IMR-90 (cell line): ENCODE measurements at regions not wholly inside any gene's neighbourhood (a gene's known extent, or its start where the extent isn't known, plus 50 kb on each side); places are given as distances from the start of the nearest gene placed in this dataset.
A peak's percentile ranks its signal among the peaks of the same experiment; 100 is the strongest.

Source experiments
- CEBPB ChIP-seq: IDR thresholded peaks from 2 replicates; pipeline ENCODE4 v1.6.1; 2012; ENCODE audit warnings: low read depth, low read length, improper control_type of control experiment
- CHD1 ChIP-seq: IDR thresholded peaks from 2 replicates; pipeline ENCODE4 v1.6.1; 2012; ENCODE audit warnings: low read depth, low read length, improper control_type of control experiment
- CTCF ChIP-seq: conservative IDR thresholded peaks from 2 replicates; pipeline ENCODE4 v1.5.1; 2012; ENCODE audit warnings: mild to moderate bottlenecking, low read depth, low read length, improper control_type of control experiment
- MAFK ChIP-seq: IDR thresholded peaks from 2 replicates; pipeline ENCODE4 v1.6.1; 2012; ENCODE audit warnings: low read depth, low read length, improper control_type of control experiment
- MAZ ChIP-seq: IDR thresholded peaks from 2 replicates; pipeline ENCODE4 v1.6.1; 2012; ENCODE audit warnings: low read depth, mild to moderate bottlenecking, low read length, improper control_type of control experiment, moderate library complexity, borderline replicate concordance
- MXI1 ChIP-seq: IDR thresholded peaks from 2 replicates; pipeline ENCODE4 v1.6.1; 2012; ENCODE audit warnings: low read depth, mild to moderate bottlenecking, low read length, moderate library complexity, borderline replicate concordance
- NFE2L2 ChIP-seq: fragments of 150-350 bp; IDR thresholded peaks from 2 replicates; pipeline ENCODE4 v1.6.1; 2016; ENCODE audit warnings: low read depth, mild to moderate bottlenecking, low read length
- POLR2A ChIP-seq: IDR thresholded peaks from 2 replicates; pipeline ENCODE4 v1.6.1; 2012; ENCODE audit warnings: mild to moderate bottlenecking, low read depth, low read length
- RAD21 ChIP-seq: IDR thresholded peaks from 2 replicates; pipeline ENCODE4 v1.6.1; 2012; ENCODE audit warnings: low read length, improper control_type of control experiment
- RFX5 ChIP-seq: IDR thresholded peaks from 2 replicates; pipeline ENCODE4 v1.8.0; 2012; ENCODE audit warnings: low read depth, mild to moderate bottlenecking, low read length, moderate library complexity
- SMC3 ChIP-seq: fragments of 150-350 bp; IDR thresholded peaks from 2 replicates; pipeline ENCODE4 v1.6.1; 2016; ENCODE audit warnings: low read depth, mild to moderate bottlenecking, antibody characterized with exemption, low read length, moderate library complexity
- TF ChIP-seq, protein P1 (sequence below): fragments of 150-350 bp; IDR thresholded peaks from 2 replicates; pipeline ENCODE4 v1.6.1; 2017; ENCODE audit warnings: mild to moderate bottlenecking, antibody characterized with exemption, low read length, low read depth

DNA sequence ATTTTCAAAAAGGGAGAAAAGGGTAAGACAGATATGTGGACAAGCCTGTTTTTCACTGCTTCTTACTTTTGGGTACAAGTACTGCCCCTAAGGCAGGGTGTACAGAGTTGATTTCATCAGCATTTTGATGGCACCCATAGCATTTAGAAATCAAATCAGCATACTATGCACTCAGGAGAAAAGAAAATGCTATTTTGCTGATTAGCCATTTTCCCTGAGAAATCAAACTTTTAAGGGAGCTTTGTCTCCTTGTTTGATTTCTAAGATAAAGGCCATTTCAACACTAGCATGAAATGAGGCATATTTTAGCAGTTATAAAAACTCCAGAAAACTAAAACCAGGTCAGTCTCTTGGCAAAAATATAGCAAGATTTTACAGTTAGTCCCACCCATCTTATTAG is 2269.4 kb upstream of the WWC1 start:
- no peak for TF ChIP-seq CTCF
- no peak for TF ChIP-seq SMC3
- TF ChIP-seq, protein P1, sequence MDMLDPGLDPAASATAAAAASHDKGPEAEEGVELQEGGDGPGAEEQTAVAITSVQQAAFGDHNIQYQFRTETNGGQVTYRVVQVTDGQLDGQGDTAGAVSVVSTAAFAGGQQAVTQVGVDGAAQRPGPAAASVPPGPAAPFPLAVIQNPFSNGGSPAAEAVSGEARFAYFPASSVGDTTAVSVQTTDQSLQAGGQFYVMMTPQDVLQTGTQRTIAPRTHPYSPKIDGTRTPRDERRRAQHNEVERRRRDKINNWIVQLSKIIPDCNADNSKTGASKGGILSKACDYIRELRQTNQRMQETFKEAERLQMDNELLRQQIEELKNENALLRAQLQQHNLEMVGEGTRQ = no peak
- TF ChIP-seq POLR2A = no peak
- TF ChIP-seq MAZ = no peak
- no peak for TF ChIP-seq RAD21
- no peak for TF ChIP-seq NFE2L2
- TF ChIP-seq MXI1 = no peak
- no peak for TF ChIP-seq CHD1
- no peak for TF ChIP-seq CEBPB
- peak; percentile 30; the same call in 1 of the 2 replicates for TF ChIP-seq MAFK
- no peak for TF ChIP-seq RFX5
